K562 (cell line): ENCODE measurements at regions not wholly inside any gene's neighbourhood (a gene's known extent, or its start where the extent isn't known, plus 50 kb on each side); places are given as distances from the start of the nearest gene placed in this dataset.

Source experiments
- ATAC-seq: fragments of 200-7000 bp; cut with Tn5 transposase; 3 replicates; pipeline ENCODE4 v1.9.1; 2020; ENCODE audit warnings: moderate library complexity
- BruUV-seq: library from RNA; stranded (reverse); fragments of 400-500 nt; replicated peaks from 2 replicates; lab custom pipeline; 2021; lab: Mats Ljungman, UMichigan
- CTCF ChIA-PET: fragments of 300-600 bp; formaldehyde crosslinking; extraction: SDS; loops from one replicate; lab custom pipeline; 2021; ENCODE audit warnings: low intra/inter-chr PET ratio; lab: Yijun Ruan, JAX
- POLR2A ChIA-PET: fragments of 300-600, 350-650 bp; sonication (Branson Sonifier 250); formaldehyde crosslinking; extraction: SDS; loops from one replicate; lab custom pipeline; 2021; ENCODE audit warnings: antibody characterized with exemption, inconsistent platforms; lab: Yijun Ruan, JAX
- DNase-seq, 4 experiments: peaks; one replicate each; pipeline versions ENCODE4 v3.0.0 to v3.0.0-alpha.2; 2011 to 2018; ENCODE audit warnings: low spot score in 3 of 4, mixed read lengths in 3 of 4; ENCODE audit errors: extremely low read depth in 1 of 4
- FAIRE-seq: peaks from 2 replicates; lab custom pipeline; 2011; peaks lifted over from hg19 to GRCh38; lab: Jason Lieb, UNC
- H2AFZ ChIP-seq: 2 replicates; pipeline ENCODE4 v1.6.0; 2011; ENCODE audit warnings: low read depth, low read length, control low read depth, inconsistent platforms
- H3K27ac ChIP-seq: fragments of 200-600 bp; 3 replicates; pipeline ENCODE4 v1.8.0; 2011; ENCODE audit warnings: low read depth, mild to moderate bottlenecking, control low read depth, inconsistent platforms, low read length, moderate library complexity, mixed read lengths; ENCODE audit errors: extremely low read depth
- H3K27me3 ChIP-seq, 2 experiments: fragments of 300-600 bp in 1 of 2; 2 replicates in 1 of 2; 3 replicates in 1 of 2; pipeline versions ENCODE4 v1.6.0 to v1.8.0; 2011; ENCODE audit warnings: inconsistent platforms in 2 of 2, low read length in 2 of 2, mild to moderate bottlenecking in 1 of 2, mixed read lengths in 1 of 2, moderate library complexity in 1 of 2; ENCODE audit not compliant: control insufficient read depth in 2 of 2, insufficient read depth in 2 of 2
- H3K36me3 ChIP-seq: fragments of 300-600 bp; 3 replicates; pipeline ENCODE4 v1.8.0; 2011; ENCODE audit warnings: mild to moderate bottlenecking, low read length, inconsistent platforms; ENCODE audit not compliant: control insufficient read depth, insufficient read depth
- H3K4me1 ChIP-seq, 2 experiments: fragments of 200-600 bp in 1 of 2; replicated peaks in 1 of 2; 2 replicates in 1 of 2; 3 replicates in 1 of 2; pipeline versions ENCODE4 v1.5.1 to v1.8.0; 2011; ENCODE audit warnings: inconsistent platforms in 2 of 2, low read length in 2 of 2, mild to moderate bottlenecking in 1 of 2, mixed read lengths in 1 of 2, moderate library complexity in 1 of 2; ENCODE audit not compliant: control insufficient read depth in 2 of 2, insufficient read depth in 2 of 2
- H3K4me2 ChIP-seq: 2 replicates; pipeline ENCODE4 v1.6.1; 2011; ENCODE audit warnings: low read length, control low read depth, inconsistent platforms, mixed read lengths; ENCODE audit not compliant: insufficient read depth
- H3K4me3 ChIP-seq: fragments of 200-600 bp; sonication (generic), shearing (Covaris generic); 2 replicates; pipeline ENCODE4 v1.5.1; 2016; ENCODE audit warnings: control low read depth, inconsistent platforms
- H3K79me2 ChIP-seq: fragments of 200-600 bp; 3 replicates; pipeline ENCODE4 v1.8.0; 2011; ENCODE audit warnings: low read length, inconsistent platforms; ENCODE audit not compliant: control insufficient read depth, insufficient read depth
- H3K9ac ChIP-seq, 2 experiments: 2 replicates each; pipeline versions ENCODE4 v1.6.0 to v1.6.1; 2011; ENCODE audit warnings: low read depth in 2 of 2, low read length in 2 of 2, control low read depth in 1 of 2, inconsistent platforms in 1 of 2, mild to moderate bottlenecking in 1 of 2, mixed read lengths in 1 of 2; ENCODE audit not compliant: insufficient read depth in 1 of 2
- H3K9me1 ChIP-seq: one replicate; pipeline ENCODE4 v1.6.0; 2011; ENCODE audit warnings: inconsistent platforms, mild to moderate bottlenecking, low read length, moderate library complexity; ENCODE audit not compliant: control insufficient read depth, insufficient read depth
- H3K9me3 ChIP-seq: replicated peaks from 2 replicates; pipeline ENCODE4 v1.5.1; 2011; ENCODE audit warnings: low read depth, low read length, inconsistent platforms; ENCODE audit not compliant: control insufficient read depth, insufficient read depth
- H4K20me1 ChIP-seq: replicated peaks from 2 replicates; pipeline ENCODE4 v1.6.1; 2011; ENCODE audit warnings: low read length, inconsistent platforms, mixed read lengths; ENCODE audit not compliant: control insufficient read depth, insufficient read depth
- BRF1 ChIP-seq: IDR thresholded peaks from 3 replicates; pipeline ENCODE4 v1.6.1; 2011; ENCODE audit warnings: borderline replicate concordance, mild to moderate bottlenecking; ENCODE audit not compliant: insufficient read length; ENCODE audit errors: extremely low read depth
- CTBP1 ChIP-seq: fragments of 450-650 bp; IDR thresholded peaks from 2 replicates; pipeline ENCODE4 v1.6.1; 2016; ENCODE audit warnings: borderline replicate concordance
- GTF2A2 ChIP-seq: IDR thresholded peaks from 2 replicates; pipeline ENCODE4 v1.6.1; 2016; ENCODE audit warnings: mild to moderate bottlenecking, missing genetic modification characterization, missing compliant biosample characterization
- HNRNPL ChIP-seq: fragments of 200-400 bp; formaldehyde crosslinking; IDR thresholded peaks from 2 replicates; pipeline ENCODE4 v1.6.1; 2017; ENCODE audit warnings: low read depth, mild to moderate bottlenecking, low read length
- MECOM ChIP-seq: fragments of 250-450 bp; sonication (Bioruptor Pico); IDR thresholded peaks from 2 replicates; pipeline ENCODE4 v1.8.0; 2022; ENCODE audit warnings: inconsistent platforms
- SETDB1 ChIP-seq: IDR thresholded peaks from one replicate; pipeline ENCODE4 v1.6.1; 2012; ENCODE audit warnings: low read length, control low read depth, inconsistent platforms
- TBP ChIP-seq: optimal IDR thresholded peaks from 2 replicates; pipeline ENCODE3; 2011; ENCODE audit warnings: low read depth, low read length, improper control_type of control experiment
- ZBTB40 ChIP-seq, 2 experiments: fragments of 450-650 bp in 1 of 2; sonication (generic) in 1 of 2; formaldehyde crosslinking in 1 of 2; IDR thresholded peaks; 2 replicates each; pipeline versions ENCODE4 v1.7.1 to v1.9.0; 2016 to 2022; ENCODE audit warnings: inconsistent platforms in 1 of 2, mild to moderate bottlenecking in 1 of 2, missing genetic modification reagents in 1 of 2
- ZFP36 ChIP-seq: fragments of 150-350 bp; IDR thresholded peaks from 2 replicates; pipeline ENCODE4 v1.6.1; 2018; ENCODE audit warnings: low read length, low read depth; ENCODE audit not compliant: partially characterized antibody
- ZNF134 ChIP-seq: fragments of 250-450 bp; sonication (Bioruptor Pico); conservative IDR thresholded peaks from 2 replicates; pipeline ENCODE4 v1.4.0; 2020
- WGBS: fragments of 100-300 bp; shearing (Covaris generic); methylation state at CpG from one replicate; pipeline ENCODE4 v1.1.6; 2016; ENCODE audit warnings: low coverage, mixed read lengths; ENCODE audit not compliant: insufficient coverage; ENCODE audit errors: missing lambda C conversion rate; 5-methylcytosine and 5-hydroxymethylcytosine counted together
- in situ Hi-C: fragments of 300-500 bp; cut with MboI; formaldehyde crosslinking; loops from 4 replicates; pipeline ENCODE4 v1.15.0; 2018; ENCODE audit warnings: inconsistent platforms, mixed read lengths
- intact Hi-C: fragments of 100-400 bp; cut with micrococcal nuclease; formaldehyde crosslinking; loops from 2 replicates; pipeline ENCODE4 v1.14.2; 2022
- TF ChIP-seq, protein P1 (sequence below): fragments of 450-650 bp; formaldehyde crosslinking; IDR thresholded peaks from 2 replicates; pipeline ENCODE4 v1.4.0; 2020; ENCODE audit warnings: mild to moderate bottlenecking, mixed read lengths
- TF ChIP-seq, protein P2 (sequence below): IDR thresholded peaks from 2 replicates; pipeline ENCODE4 v1.6.1; 2014; ENCODE audit warnings: antibody characterized with exemption

DNA sequence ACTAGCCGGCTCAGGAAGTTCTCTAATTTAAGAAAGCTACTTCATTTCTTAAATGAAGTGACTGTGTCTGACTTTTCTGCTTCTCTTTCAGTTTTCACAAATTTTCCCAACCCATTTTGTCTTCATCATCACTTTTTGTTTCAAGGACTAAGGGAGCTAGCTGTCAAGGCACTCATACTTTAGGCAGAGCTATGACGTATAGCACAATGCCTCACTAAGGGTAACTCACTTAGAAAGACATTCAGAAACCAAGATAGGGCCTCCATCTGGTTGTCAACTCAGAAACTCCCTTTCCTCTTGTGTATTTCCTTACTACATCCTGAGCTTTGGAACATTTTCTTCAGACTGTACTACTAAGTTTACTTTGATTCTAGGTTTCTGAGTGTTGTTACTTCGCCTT, 397.9 kb downstream of the TOX3 start:
- CTCF ChIA-PET = no interaction called here
- no peak overlapping the region for H3K4me3 ChIP-seq
- no peaks in the 10 kb centered on the region for H3K9me3 ChIP-seq
- H3K9me1 ChIP-seq = no peaks in the 10 kb centered on the region
- no peaks in the 10 kb centered on the region for H3K79me2 ChIP-seq
- 0% methylated on average over 3 of the region's 3 CpGs for WGBS
- H3K4me1 ChIP-seq = no peaks in the 10 kb centered on the region
- no peak for FAIRE-seq
- no peak for ATAC-seq
- no peak overlapping the region for H3K4me2 ChIP-seq
- H4K20me1 ChIP-seq = no peaks in the 10 kb centered on the region
- no peak for DNase-seq
- no peaks in the 10 kb centered on the region for H3K27me3 ChIP-seq
- BruUV-seq = no TSS peak
- intact Hi-C loops = no loop called here
- POLR2A ChIA-PET = no interaction called here
- no peak overlapping the region for H3K9ac ChIP-seq
- in situ Hi-C loops = no loop called here
- no peaks in the 10 kb centered on the region for H3K36me3 ChIP-seq
- no peak overlapping the region for H2AFZ ChIP-seq
- H3K27ac ChIP-seq = no peak overlapping the region
- TF ChIP-seq TBP (no peak), HNRNPL (no peak), CTBP1 (no peak), GTF2A2 (tag) (no peak), ZFP36 (no peak), ZNF134 (no peak), MECOM (CRISPR knock-in tag) (no peak), BRF1 (no peak), ZBTB40 (IDR thresholded peaks at IDR 0.05) (no peak), ZBTB40 (CRISPR knock-in tag; IDR thresholded peaks at IDR 0.05) (no peak), SETDB1 (no peak)
- TF ChIP-seq, protein P1, sequence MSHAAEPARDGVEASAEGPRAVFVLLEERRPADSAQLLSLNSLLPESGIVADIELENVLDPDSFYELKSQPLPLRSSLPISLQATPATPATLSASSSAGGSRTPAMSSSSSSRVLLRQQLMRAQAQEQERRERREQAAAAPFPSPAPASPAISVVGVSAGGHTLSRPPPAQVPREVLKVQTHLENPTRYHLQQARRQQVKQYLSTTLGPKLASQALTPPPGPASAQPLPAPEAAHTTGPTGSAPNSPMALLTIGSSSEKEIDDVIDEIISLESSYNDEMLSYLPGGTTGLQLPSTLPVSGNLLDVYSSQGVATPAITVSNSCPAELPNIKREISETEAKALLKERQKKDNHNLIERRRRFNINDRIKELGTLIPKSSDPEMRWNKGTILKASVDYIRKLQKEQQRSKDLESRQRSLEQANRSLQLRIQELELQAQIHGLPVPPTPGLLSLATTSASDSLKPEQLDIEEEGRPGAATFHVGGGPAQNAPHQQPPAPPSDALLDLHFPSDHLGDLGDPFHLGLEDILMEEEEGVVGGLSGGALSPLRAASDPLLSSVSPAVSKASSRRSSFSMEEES (CRISPR knock-in tag) = no peak
- TF ChIP-seq, protein P2, sequence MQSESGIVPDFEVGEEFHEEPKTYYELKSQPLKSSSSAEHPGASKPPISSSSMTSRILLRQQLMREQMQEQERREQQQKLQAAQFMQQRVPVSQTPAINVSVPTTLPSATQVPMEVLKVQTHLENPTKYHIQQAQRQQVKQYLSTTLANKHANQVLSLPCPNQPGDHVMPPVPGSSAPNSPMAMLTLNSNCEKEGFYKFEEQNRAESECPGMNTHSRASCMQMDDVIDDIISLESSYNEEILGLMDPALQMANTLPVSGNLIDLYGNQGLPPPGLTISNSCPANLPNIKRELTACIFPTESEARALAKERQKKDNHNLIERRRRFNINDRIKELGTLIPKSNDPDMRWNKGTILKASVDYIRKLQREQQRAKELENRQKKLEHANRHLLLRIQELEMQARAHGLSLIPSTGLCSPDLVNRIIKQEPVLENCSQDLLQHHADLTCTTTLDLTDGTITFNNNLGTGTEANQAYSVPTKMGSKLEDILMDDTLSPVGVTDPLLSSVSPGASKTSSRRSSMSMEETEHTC = no peak
